Panc1 (cell line): ENCODE measurements at regions not wholly inside any gene's neighbourhood (a gene's known extent, or its start where the extent isn't known, plus 50 kb on each side); places are given as distances from the start of the nearest gene placed in this dataset.

ENCODE experiments used
- ATAC-seq: fragments of 200-7000 bp; cut with Tn5 transposase; 2 replicates; pipeline ENCODE4 v1.9.1; 2020; ENCODE audit warnings: mild to moderate bottlenecking, moderate library complexity
- BruUV-seq: library from RNA; stranded (reverse); fragments of 400-500 nt; replicated peaks from 2 replicates; lab custom pipeline; 2021; lab: Mats Ljungman, UMichigan
- CTCF ChIA-PET: fragments of 300-600 bp; sonication (Branson Sonifier 250); formaldehyde crosslinking; loops from one replicate; lab custom pipeline; 2022; ENCODE audit warnings: antibody characterized with exemption; lab: Charles Lee
- POLR2A ChIA-PET: fragments of 300-600 bp; sonication (Branson Sonifier 250); formaldehyde crosslinking; loops from one replicate; lab custom pipeline; 2022; ENCODE audit warnings: antibody characterized with exemption; lab: Charles Lee
- DNase-seq: peaks from one replicate; pipeline ENCODE4 v3.0.0-alpha.2; 2010; ENCODE audit warnings: low read depth, low spot score
- H3K27ac ChIP-seq: 2 replicates; pipeline ENCODE4 v1.5.1; 2011; ENCODE audit warnings: mild to moderate bottlenecking, low read length, inconsistent platforms
- H3K27me3 ChIP-seq: fragments of 200-500 bp; sonication (Bioruptor generic); 2 replicates; pipeline ENCODE4 v1.6.0; 2014; ENCODE audit warnings: low read length, inconsistent platforms; ENCODE audit not compliant: control insufficient read depth, insufficient read depth
- H3K36me3 ChIP-seq: fragments of 200-500 bp; sonication (Bioruptor generic); 2 replicates; pipeline ENCODE4 v1.5.1; 2014; ENCODE audit warnings: inconsistent platforms, mild to moderate bottlenecking, low read length, moderate library complexity; ENCODE audit not compliant: control insufficient read depth, insufficient read depth
- H3K4me1 ChIP-seq: 2 replicates; pipeline ENCODE4 v1.5.1; 2011; ENCODE audit warnings: inconsistent platforms, mild to moderate bottlenecking, low read length, moderate library complexity; ENCODE audit not compliant: control insufficient read depth, insufficient read depth
- H3K4me3 ChIP-seq, 2 experiments: 2 replicates each; pipeline ENCODE4 v1.5.1; 2011 to 2012; ENCODE audit warnings: low read depth in 2 of 2, low read length in 2 of 2, mild to moderate bottlenecking in 2 of 2, inconsistent platforms in 1 of 2, moderate library complexity in 1 of 2
- H3K9me3 ChIP-seq: fragments of 200-500 bp; sonication (Bioruptor generic); 2 replicates; pipeline ENCODE4 v1.5.1; 2014; ENCODE audit warnings: low read depth, mild to moderate bottlenecking, inconsistent platforms, low read length, moderate library complexity; ENCODE audit not compliant: control insufficient read depth, insufficient read depth
- POLR2AphosphoS5 ChIP-seq: IDR thresholded peaks from 2 replicates; pipeline ENCODE4 v1.6.1; 2012; ENCODE audit warnings: mild to moderate bottlenecking, low read depth, low read length, moderate library complexity
- SIN3A ChIP-seq: IDR thresholded peaks from 2 replicates; pipeline ENCODE4 v1.6.1; 2012; ENCODE audit warnings: low read depth, mild to moderate bottlenecking, low read length, moderate library complexity, borderline replicate concordance; ENCODE audit not compliant: insufficient read depth
- TCF7L2 ChIP-seq: IDR thresholded peaks from 2 replicates; pipeline ENCODE4 v1.6.1; 2011; ENCODE audit warnings: mild to moderate bottlenecking, low read depth, low read length, inconsistent platforms
- in situ Hi-C: cut with HindIII; loops from 2 replicates; pipeline ENCODE4 v1.10.0; 2016; ENCODE audit warnings: low sequenced_read_pairs, low pct_unique_long_range_greater_than_20kb
- intact Hi-C: fragments of 100-400 bp; cut with micrococcal nuclease; formaldehyde crosslinking; loops from one replicate; pipeline ENCODE4 v1.10.0; 2022; ENCODE audit not compliant: unreplicated experiment
- TF ChIP-seq, protein P1 (sequence below), 2 experiments: IDR thresholded peaks; 2 replicates each; pipeline ENCODE4 v1.6.1; 2011 to 2012; ENCODE audit warnings: low read depth in 2 of 2, control low read depth in 1 of 2, low read length in 1 of 2, mild to moderate bottlenecking in 1 of 2, moderate library complexity in 1 of 2; ENCODE audit not compliant: insufficient read depth in 1 of 2
- TF ChIP-seq, protein P2 (sequence below): fragments of 450-650 bp; IDR thresholded peaks from 2 replicates; pipeline ENCODE4 v1.5.1; 2017; ENCODE audit warnings: mild to moderate bottlenecking

DNA sequence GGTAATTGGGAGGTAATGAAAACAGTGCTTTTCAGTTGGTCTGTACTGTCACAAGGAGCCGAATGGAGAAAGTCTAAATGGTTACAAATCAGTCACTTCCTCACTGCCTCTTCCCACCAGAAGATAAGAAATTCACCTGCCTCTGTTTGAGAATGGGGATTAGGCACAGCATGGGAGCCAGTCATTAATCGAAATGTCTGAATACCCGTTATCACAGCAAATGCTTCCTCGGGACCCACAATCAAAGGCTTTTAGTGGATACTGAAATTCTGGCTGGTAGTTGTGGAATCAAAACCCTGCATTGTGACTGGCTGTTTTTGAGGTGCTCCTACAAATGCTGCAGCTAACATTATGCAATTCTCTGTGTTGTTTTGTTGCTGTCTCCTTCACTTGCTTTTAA is 461.0 kb upstream of the MEX3C start:
- POLR2A ChIA-PET: no interaction called here
- no peak for DNase-seq
- Histone ChIP-seq H3K4me3 (no peak overlapping the region), H3K27ac (no peak overlapping the region), H3K27me3 (no peaks in the 10 kb centered on the region), H3K9me3 (no peaks in the 10 kb centered on the region), H3K36me3 (no peaks in the 10 kb centered on the region), H3K4me1 (no peaks in the 10 kb centered on the region)
- intact Hi-C loops (no loop called here), in situ Hi-C loops (no loop called here)
- no peak for TF ChIP-seq POLR2AphosphoS5
- no peak for TF ChIP-seq TCF7L2
- TF ChIP-seq SIN3A: no peak
- TF ChIP-seq, protein P1, sequence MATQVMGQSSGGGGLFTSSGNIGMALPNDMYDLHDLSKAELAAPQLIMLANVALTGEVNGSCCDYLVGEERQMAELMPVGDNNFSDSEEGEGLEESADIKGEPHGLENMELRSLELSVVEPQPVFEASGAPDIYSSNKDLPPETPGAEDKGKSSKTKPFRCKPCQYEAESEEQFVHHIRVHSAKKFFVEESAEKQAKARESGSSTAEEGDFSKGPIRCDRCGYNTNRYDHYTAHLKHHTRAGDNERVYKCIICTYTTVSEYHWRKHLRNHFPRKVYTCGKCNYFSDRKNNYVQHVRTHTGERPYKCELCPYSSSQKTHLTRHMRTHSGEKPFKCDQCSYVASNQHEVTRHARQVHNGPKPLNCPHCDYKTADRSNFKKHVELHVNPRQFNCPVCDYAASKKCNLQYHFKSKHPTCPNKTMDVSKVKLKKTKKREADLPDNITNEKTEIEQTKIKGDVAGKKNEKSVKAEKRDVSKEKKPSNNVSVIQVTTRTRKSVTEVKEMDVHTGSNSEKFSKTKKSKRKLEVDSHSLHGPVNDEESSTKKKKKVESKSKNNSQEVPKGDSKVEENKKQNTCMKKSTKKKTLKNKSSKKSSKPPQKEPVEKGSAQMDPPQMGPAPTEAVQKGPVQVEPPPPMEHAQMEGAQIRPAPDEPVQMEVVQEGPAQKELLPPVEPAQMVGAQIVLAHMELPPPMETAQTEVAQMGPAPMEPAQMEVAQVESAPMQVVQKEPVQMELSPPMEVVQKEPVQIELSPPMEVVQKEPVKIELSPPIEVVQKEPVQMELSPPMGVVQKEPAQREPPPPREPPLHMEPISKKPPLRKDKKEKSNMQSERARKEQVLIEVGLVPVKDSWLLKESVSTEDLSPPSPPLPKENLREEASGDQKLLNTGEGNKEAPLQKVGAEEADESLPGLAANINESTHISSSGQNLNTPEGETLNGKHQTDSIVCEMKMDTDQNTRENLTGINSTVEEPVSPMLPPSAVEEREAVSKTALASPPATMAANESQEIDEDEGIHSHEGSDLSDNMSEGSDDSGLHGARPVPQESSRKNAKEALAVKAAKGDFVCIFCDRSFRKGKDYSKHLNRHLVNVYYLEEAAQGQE (IDR thresholded peaks at IDR 0.05; ENCODE audit: insufficient read depth in 1 of 2, low read depth in 2 of 2, low read length in 1 of 2): no peak
- TF ChIP-seq, protein P2, sequence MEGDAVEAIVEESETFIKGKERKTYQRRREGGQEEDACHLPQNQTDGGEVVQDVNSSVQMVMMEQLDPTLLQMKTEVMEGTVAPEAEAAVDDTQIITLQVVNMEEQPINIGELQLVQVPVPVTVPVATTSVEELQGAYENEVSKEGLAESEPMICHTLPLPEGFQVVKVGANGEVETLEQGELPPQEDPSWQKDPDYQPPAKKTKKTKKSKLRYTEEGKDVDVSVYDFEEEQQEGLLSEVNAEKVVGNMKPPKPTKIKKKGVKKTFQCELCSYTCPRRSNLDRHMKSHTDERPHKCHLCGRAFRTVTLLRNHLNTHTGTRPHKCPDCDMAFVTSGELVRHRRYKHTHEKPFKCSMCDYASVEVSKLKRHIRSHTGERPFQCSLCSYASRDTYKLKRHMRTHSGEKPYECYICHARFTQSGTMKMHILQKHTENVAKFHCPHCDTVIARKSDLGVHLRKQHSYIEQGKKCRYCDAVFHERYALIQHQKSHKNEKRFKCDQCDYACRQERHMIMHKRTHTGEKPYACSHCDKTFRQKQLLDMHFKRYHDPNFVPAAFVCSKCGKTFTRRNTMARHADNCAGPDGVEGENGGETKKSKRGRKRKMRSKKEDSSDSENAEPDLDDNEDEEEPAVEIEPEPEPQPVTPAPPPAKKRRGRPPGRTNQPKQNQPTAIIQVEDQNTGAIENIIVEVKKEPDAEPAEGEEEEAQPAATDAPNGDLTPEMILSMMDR: no peak
- ATAC-seq: no peak
- no TSS peak for BruUV-seq
- CTCF ChIA-PET: no interaction called here

DNA sequence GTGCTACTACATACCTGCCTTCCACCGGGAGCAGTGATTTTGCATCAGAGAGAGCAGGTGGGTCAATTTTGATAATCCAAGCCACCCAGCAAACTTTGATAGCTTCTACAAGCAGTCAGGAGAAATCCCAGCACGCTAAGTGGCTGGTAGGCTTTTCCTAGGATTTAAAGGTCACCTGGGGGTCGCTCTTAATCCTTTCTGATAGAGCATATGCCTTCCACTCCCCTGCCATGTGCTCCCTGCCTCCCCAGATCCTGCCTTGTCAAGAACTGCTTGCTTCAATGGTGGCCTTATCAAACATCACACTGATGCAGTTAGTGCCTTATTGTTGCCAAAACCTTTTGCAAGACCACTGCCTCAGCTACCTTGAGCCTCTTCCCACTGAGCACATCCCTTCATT is 462.3 kb upstream of the MEX3C start:
- no TSS peak for BruUV-seq
- Histone ChIP-seq H3K4me1 (no peaks in the 10 kb centered on the region), H3K4me3 (no peak overlapping the region), H3K27ac (no peak overlapping the region), H3K36me3 (no peaks in the 10 kb centered on the region), H3K9me3 (no peaks in the 10 kb centered on the region), H3K27me3 (no peaks in the 10 kb centered on the region)
- in situ Hi-C loops: no loop called here
- ChIA-PET CTCF (no interaction called here), POLR2A (interaction anchor here (0.6 kb wide), 1 partner anchor 1662 kb away, joined by 3 read pairs; no protein-coding TSS in a partner anchor)
- ATAC-seq (no peak), DNase-seq (no peak)
- intact Hi-C loops: loop anchor here (10.0 kb wide), 1 partner anchor 1015 kb away; no protein-coding TSS in a partner anchor
- TF ChIP-seq TCF7L2 (no peak), POLR2AphosphoS5 (no peak)
- TF ChIP-seq, protein P2: no peak
